GM19238 (cell line): ENCODE measurements at regions not wholly inside any gene's neighbourhood (a gene's known extent, or its start where the extent isn't known, plus 50 kb on each side); places are given as distances from the start of the nearest gene placed in this dataset.

Experiments used
- DNase-seq: peaks from one replicate; pipeline ENCODE4 v3.0.0; 2011; ENCODE audit warnings: low spot score; ENCODE audit not compliant: insufficient read length

- no peak for DNase-seq
These were observed 53.5 kb upstream of the ABL1 start for GRCh38 chr9:130781569-130781968.

GRCh38 chr9:130782886-130783530 lies 52.0 kb upstream of the ABL1 start:
- no peak for DNase-seq

GRCh38 chr9:130785053-130785452 lies 50.0 kb upstream of the ABL1 start:
- DNase-seq: no peak
